B cell (primary cell): ENCODE measurements at regions not wholly inside any gene's neighbourhood (a gene's known extent, or its start where the extent isn't known, plus 50 kb on each side); places are given as distances from the start of the nearest gene placed in this dataset.

Experiments used
- CTCF ChIP-seq: fragments of 200-600 bp; IDR thresholded peaks from one replicate; pipeline ENCODE4 v1.8.0; 2022; ENCODE audit warnings: antibody characterized with exemption, mild to moderate bottlenecking
- EZH2 ChIP-seq: IDR thresholded peaks from 2 replicates; pipeline ENCODE4 v1.6.1; 2012; ENCODE audit warnings: borderline replicate concordance, low read depth, mild to moderate bottlenecking, moderate library complexity, low read length; ENCODE audit not compliant: insufficient read depth, poor library complexity, severe bottlenecking

- TF ChIP-seq CTCF (no peak), EZH2 (no peak)
These were observed 335.1 kb upstream of the DMAC1 start for GRCh38 chr9:8134635-8135034.
